ENCODE measurements at regions not wholly inside any gene's neighbourhood (a gene's known extent, or its start where the extent isn't known, plus 50 kb on each side); places are given as distances from the start of the nearest gene placed in this dataset.

DNA sequence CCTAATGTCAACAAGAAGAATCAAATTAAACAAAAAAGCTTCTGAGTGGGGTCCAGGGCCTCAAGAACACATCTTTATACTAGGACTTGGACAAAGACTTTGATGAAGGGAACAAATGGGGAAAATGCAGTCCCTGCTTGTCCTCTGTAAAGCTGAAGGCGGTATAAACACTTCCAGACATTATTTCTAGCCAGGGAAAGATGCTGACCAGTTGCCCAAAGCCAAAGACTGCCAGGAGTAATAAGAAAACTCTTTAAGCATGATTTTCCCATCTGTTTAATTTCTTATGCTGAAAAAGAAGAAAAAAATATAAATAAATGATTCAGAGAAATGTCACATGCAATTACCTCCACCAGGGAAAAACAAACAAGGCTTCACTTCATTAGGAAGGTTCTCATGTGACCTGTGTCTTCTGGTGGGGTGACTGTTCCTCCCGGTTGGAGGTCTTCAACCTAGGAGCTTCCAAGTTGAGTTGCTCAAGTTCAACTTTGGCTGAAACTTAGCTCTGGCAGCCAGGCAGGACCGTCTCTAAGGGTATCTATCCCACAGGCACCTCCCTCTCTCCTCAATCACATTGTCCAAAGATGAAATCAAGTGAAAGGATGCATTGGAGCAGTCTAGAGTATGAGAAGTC, 65.2 kb upstream of the KCNE2 start (continued):
- no peak for TF ChIP-seq SPEN (CRISPR knock-in tag; IDR thresholded peaks at IDR 0.05; ENCODE audit: low read depth)

DNA sequence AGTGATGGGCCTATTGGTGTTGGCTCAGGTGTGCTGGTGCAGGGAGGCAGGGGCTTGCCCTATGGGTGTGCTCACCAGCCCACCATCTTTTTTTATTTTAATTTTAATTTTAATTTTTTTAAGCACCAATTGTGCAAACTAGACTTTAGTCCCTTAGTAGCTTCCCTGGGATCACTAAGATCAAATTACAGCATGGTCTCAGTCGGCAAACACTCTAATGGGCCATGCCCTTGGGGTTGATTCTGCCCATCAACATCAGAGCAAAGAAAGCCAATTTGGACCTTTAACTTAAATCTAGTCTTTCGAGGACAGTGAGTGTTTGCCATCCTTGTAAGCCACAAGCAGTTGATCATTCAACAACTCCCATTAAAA, 64.7 kb upstream of the KCNE2 start:
- ChIA-PET POLR2A (no interaction called here), CTCF (ENCODE audit: low intra/inter-chr PET ratio, low total read pairs) (no interaction called here)
- Histone ChIP-seq H2AFZ (ENCODE audit: low read length) (no peak overlapping the region), H4K20me1 (ENCODE audit: insufficient read depth, low read length) (no peaks in the 10 kb centered on the region), H3K4me3 (replicated peaks in 1 of 3; ENCODE audit: insufficient read depth in 1 of 3, low read depth in 2 of 3, low read length in 3 of 3) (no peak overlapping the region), H3K79me2 (ENCODE audit: insufficient read depth, low read length) (no peaks in the 10 kb centered on the region), H3K27me3 (ENCODE audit: control insufficient read depth in 1 of 2, insufficient read depth in 2 of 2, low read length in 2 of 2) (0 out of 5 replicates have a peak, but pooled peaks cover 0 to 2% of the 10 kb centered on the region in 2 experiments), H3K9me3 (ENCODE audit: low read length) (no peaks in the 10 kb centered on the region), H3K4me2 (ENCODE audit: low read depth, low read length) (no peak overlapping the region), H3K36me3 (replicated peaks in 1 of 2; ENCODE audit: control insufficient read depth in 1 of 2, insufficient read depth in 2 of 2, low read length in 2 of 2) (no peaks in the 10 kb centered on the region), H3K4me1 (ENCODE audit: insufficient read depth, low read length) (peaks cover 6% of the 10 kb centered on the region; the same call in 1 of the 2 replicates), H3K27ac (ENCODE audit: extremely low read length, insufficient read depth, low read length) (no peak overlapping the region), H3K9ac (ENCODE audit: insufficient read depth, low read depth, low read length) (no peak overlapping the region)
- WGBS (ENCODE audit: low lambda C conversion rate): 0% methylated on average over 2 of the region's 2 CpGs
- in situ Hi-C loops (cut with HindIII; ENCODE audit: extremely low pct_ligation_motif_present, low pct_unique_long_range_greater_than_20kb) (no loop called here), intact Hi-C loops (cut with micrococcal nuclease; ENCODE audit: unreplicated experiment) (no loop called here)
- ATAC-seq (peak; percentile 39; the same call in 2 of the 3 replicates), FAIRE-seq (no peak), DNase-seq (ENCODE audit: low spot score) (peak; percentile 2)
- TF ChIP-seq, protein P1, sequence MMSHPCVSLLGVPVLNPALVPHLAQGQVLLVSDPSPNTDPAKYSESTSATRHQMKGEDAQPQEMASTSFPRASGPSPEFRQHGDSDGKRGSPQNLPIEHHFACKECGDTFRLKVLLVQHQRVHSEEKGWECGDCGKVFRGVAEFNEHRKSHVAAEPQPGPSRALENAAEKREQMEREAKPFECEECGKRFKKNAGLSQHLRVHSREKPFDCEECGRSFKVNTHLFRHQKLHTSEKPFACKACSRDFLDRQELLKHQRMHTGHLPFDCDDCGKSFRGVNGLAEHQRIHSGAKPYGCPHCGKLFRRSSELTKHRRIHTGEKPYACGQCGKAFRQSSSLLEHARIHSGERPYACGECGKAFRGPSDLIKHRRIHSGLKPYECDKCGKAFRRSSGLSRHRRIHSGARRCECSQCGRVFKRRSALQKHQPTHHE (CRISPR knock-in tag; IDR thresholded peaks at IDR 0.05; ENCODE audit: borderline replicate concordance): no peak
- TF ChIP-seq ZNF496 (CRISPR knock-in tag; IDR thresholded peaks at IDR 0.05; ENCODE audit: insufficient replicate concordance) (no peak), GZF1 (CRISPR knock-in tag; IDR thresholded peaks at IDR 0.05) (no peak), TP53 (CRISPR knock-in tag; conservative IDR thresholded peaks at IDR 0.05) (no peak), XRCC5 (optimal IDR thresholded peaks at IDR 0.05; ENCODE audit: low read length) (no peak), ZNF644 (CRISPR knock-in tag; IDR thresholded peaks at IDR 0.05; ENCODE audit: low read depth) (0 out of 2 replicates have a peak, but pooled peaks have one; percentile 50), NCOA2 (CRISPR knock-in tag; IDR thresholded peaks at IDR 0.05) (no peak), ATF7-NPFF (CRISPR knock-in tag; IDR thresholded peaks at IDR 0.05; ENCODE audit: low read depth) (no peak), HNF4A (CRISPR knock-in tag; IDR thresholded peaks at IDR 0.05) (peak; percentile 10; the same call in 1 of the 2 replicates), JARID2 (CRISPR knock-in tag; IDR thresholded peaks at IDR 0.05; ENCODE audit: insufficient replicate concordance) (no peak), ZNF83 (CRISPR knock-in tag; IDR thresholded peaks at IDR 0.05; ENCODE audit: borderline replicate concordance) (no peak), SIX4 (CRISPR knock-in tag; IDR thresholded peaks at IDR 0.05) (peak; percentile 68; the same call in 1 of the 2 replicates), SIX1 (CRISPR knock-in tag; IDR thresholded peaks at IDR 0.05; ENCODE audit: borderline replicate concordance) (peak; percentile 56; the same call in 1 of the 2 replicates), SNAPC2 (CRISPR knock-in tag; IDR thresholded peaks at IDR 0.05) (no peak), ZSCAN29 (CRISPR knock-in tag; conservative IDR thresholded peaks at IDR 0.05) (no peak)
- BruUV-seq (replicated peaks): no TSS peak

All from HepG2 (cell line).